Gastroesophageal sphincter (tissue), 4 donors: ENCODE measurements at regions not wholly inside any gene's neighbourhood (a gene's known extent, or its start where the extent isn't known, plus 50 kb on each side); places are given as distances from the start of the nearest gene placed in this dataset.

ENCODE experiments used
- ATAC-seq: fragments of 150-250 bp; one replicate; pipeline ENCODE4 v1.9.1; 2016; ENCODE audit warnings: mild to moderate bottlenecking, moderate library complexity
- H3K27ac ChIP-seq, 4 donors: fragments of 200-600 bp; sonication (generic) in 3 of 4; 1 replicate in 3 of 4; 2 replicates in 1 of 4; pipeline ENCODE4 v1.5.1; 2016 to 2019
- H3K27me3 ChIP-seq: fragments of 200-600 bp; sonication (generic); one replicate; pipeline ENCODE4 v1.5.1; 2019
- H3K36me3 ChIP-seq, 2 donors: fragments of 200-600 bp; sonication (generic); one replicate each; pipeline ENCODE4 v1.5.1; 2019; ENCODE audit warnings: control low read depth in 1 of 2
- H3K4me1 ChIP-seq, 3 donors: fragments of 200-600 bp; sonication (generic); 1 replicate in 2 of 3; 2 replicates in 1 of 3; pipeline ENCODE4 v1.5.1; 2016 to 2019; ENCODE audit warnings: control low read depth in 2 of 3
- H3K4me3 ChIP-seq, 2 donors: fragments of 200-600 bp; sonication (generic); one replicate each; pipeline ENCODE4 v1.5.1; 2019; ENCODE audit warnings: mild to moderate bottlenecking in 1 of 2, moderate library complexity in 1 of 2
- H3K9me3 ChIP-seq, 3 donors: fragments of 200-600 bp; sonication (generic); one replicate each; pipeline ENCODE4 v1.5.1; 2017 to 2019; ENCODE audit warnings: control low read depth in 2 of 3
- EP300 ChIP-seq: sonication (generic); formaldehyde crosslinking; IDR thresholded peaks from one replicate; pipeline ENCODE4 v1.6.1; 2017; ENCODE audit warnings: antibody characterized with exemption, mild to moderate bottlenecking
- POLR2A ChIP-seq, 2 donors: fragments of 450-650 bp; IDR thresholded peaks; one replicate each; pipeline ENCODE4 v1.6.1; 2017; ENCODE audit warnings: antibody characterized with exemption in 2 of 2, mild to moderate bottlenecking in 2 of 2, moderate library complexity in 1 of 2
- POLR2AphosphoS5 ChIP-seq: sonication (generic); formaldehyde crosslinking; IDR thresholded peaks from one replicate; pipeline ENCODE4 v1.6.1; 2017; ENCODE audit warnings: antibody characterized with exemption
- WGBS, 2 donors: methylation state at CpG; one replicate each; pipeline ENCODE4 v1.1.5; 2018; ENCODE audit warnings: low coverage in 1 of 2; 5-methylcytosine and 5-hydroxymethylcytosine counted together
- TF ChIP-seq, protein P1 (sequence below), 4 experiments: fragments of 200-600 bp in 2 of 4; fragments of 450-650 bp in 2 of 4; sonication (generic) in 1 of 4; IDR thresholded peaks; one replicate each; pipeline ENCODE4 v1.5.1; 2017 to 2019; ENCODE audit warnings: antibody characterized with exemption in 4 of 4, mild to moderate bottlenecking in 2 of 4, moderate library complexity in 2 of 4

GRCh38 chr7:52689912-52690311, 345.5 kb upstream of the POM121L12 start:
- no peak overlapping the region for H3K27ac ChIP-seq
- ATAC-seq = no peak
- TF ChIP-seq, protein P1, sequence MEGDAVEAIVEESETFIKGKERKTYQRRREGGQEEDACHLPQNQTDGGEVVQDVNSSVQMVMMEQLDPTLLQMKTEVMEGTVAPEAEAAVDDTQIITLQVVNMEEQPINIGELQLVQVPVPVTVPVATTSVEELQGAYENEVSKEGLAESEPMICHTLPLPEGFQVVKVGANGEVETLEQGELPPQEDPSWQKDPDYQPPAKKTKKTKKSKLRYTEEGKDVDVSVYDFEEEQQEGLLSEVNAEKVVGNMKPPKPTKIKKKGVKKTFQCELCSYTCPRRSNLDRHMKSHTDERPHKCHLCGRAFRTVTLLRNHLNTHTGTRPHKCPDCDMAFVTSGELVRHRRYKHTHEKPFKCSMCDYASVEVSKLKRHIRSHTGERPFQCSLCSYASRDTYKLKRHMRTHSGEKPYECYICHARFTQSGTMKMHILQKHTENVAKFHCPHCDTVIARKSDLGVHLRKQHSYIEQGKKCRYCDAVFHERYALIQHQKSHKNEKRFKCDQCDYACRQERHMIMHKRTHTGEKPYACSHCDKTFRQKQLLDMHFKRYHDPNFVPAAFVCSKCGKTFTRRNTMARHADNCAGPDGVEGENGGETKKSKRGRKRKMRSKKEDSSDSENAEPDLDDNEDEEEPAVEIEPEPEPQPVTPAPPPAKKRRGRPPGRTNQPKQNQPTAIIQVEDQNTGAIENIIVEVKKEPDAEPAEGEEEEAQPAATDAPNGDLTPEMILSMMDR (IDR thresholded peaks at IDR 0.05) = no peak
- TF ChIP-seq EP300 = no peak
- no peak for TF ChIP-seq POLR2A (IDR thresholded peaks at IDR 0.05)
- TF ChIP-seq POLR2AphosphoS5 = no peak
- no peaks in the 10 kb centered on the region for H3K36me3 ChIP-seq
- 85 to 87% methylated on average over 2 of the region's 2 CpGs for WGBS, 2 donors
- H3K27me3 ChIP-seq = no peaks in the 10 kb centered on the region
- H3K4me3 ChIP-seq = no peak overlapping the region
- no peaks in the 10 kb centered on the region for H3K9me3 ChIP-seq
- no peaks in the 10 kb centered on the region for H3K4me1 ChIP-seq

DNA sequence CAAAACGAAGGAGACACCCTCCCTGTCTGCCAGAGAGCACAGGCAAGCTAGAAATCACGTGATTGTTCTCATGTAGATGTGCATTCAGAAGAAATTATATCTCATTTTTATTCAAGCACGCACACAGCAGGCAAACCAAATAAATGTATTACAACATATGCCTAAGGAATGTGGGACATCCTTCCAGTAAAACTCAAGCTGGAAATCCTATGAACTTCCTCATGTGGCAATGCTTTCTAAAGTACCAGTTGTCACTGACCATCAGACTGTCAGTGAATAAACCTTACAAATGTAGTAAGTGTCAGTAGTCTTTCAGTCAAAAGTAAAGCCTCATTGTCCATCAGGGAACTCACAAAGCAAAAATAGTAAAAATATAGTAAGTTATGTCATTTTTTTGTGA, 350.1 kb upstream of the POM121L12 start:
- Histone ChIP-seq H3K4me3 (no peak overlapping the region), H3K27ac (no peak overlapping the region), H3K9me3 (no peaks in the 10 kb centered on the region), H3K36me3 (no peaks in the 10 kb centered on the region), H3K4me1 (no peaks in the 10 kb centered on the region), H3K27me3 (no peaks in the 10 kb centered on the region)
- TF ChIP-seq EP300 (no peak), POLR2A (IDR thresholded peaks at IDR 0.05) (no peak), POLR2AphosphoS5 (no peak)
- TF ChIP-seq, protein P1 (IDR thresholded peaks at IDR 0.05) = no peak
- 73 to 76% methylated on average over 3 of the region's 3 CpGs for WGBS, 2 donors
- ATAC-seq = no peak

- H3K9me3 ChIP-seq = no peaks in the 10 kb centered on the region
- WGBS, 2 donors = 100% methylated on average over 1 of the region's 2 CpGs; no CpG with 5 or more reads in 1 of the 2 donors
- no peak for TF ChIP-seq POLR2A (IDR thresholded peaks at IDR 0.05)
- no peak for TF ChIP-seq EP300
- no peak for TF ChIP-seq POLR2AphosphoS5
- TF ChIP-seq, protein P1 (IDR thresholded peaks at IDR 0.05) = no peak
- no peaks in the 10 kb centered on the region for H3K4me1 ChIP-seq
- ATAC-seq = no peak
- H3K36me3 ChIP-seq = no peaks in the 10 kb centered on the region
- H3K4me3 ChIP-seq = no peak overlapping the region
- no peak overlapping the region for H3K27ac ChIP-seq
- no peaks in the 10 kb centered on the region for H3K27me3 ChIP-seq
Observed at GRCh38 chr7:52684388-52684787, 351.0 kb upstream of the POM121L12 start.

DNA sequence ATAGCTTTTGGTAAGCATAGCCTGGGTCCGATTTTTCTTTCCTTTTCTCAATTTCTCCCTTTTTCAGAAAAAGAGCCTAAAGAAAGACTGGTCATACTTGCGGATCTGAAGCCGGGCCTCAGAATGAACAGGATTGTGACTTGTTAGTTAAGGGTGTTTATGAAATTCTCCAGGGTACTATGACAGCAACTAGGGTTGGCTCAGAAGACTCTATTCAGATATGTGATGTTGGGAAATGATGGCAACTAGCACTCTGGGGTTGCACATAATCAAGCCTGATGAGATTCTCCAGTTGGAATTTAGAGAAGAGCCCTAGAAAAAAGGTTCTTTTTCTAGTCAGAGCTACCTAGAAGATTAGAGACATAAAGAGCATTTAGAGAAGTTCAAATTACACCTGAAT, 352.4 kb upstream of the POM121L12 start:
- Histone ChIP-seq H3K36me3 (no peaks in the 10 kb centered on the region), H3K27me3 (no peaks in the 10 kb centered on the region), H3K4me1 (no peaks in the 10 kb centered on the region), H3K9me3 (no peaks in the 10 kb centered on the region), H3K4me3 (no peak overlapping the region), H3K27ac (no peak overlapping the region)
- 48 to 92% methylated on average over 3 of the region's 3 CpGs for WGBS, 2 donors
- TF ChIP-seq POLR2A (IDR thresholded peaks at IDR 0.05) (no peak), EP300 (no peak), POLR2AphosphoS5 (no peak)
- TF ChIP-seq, protein P1 (IDR thresholded peaks at IDR 0.05) = no peak
- no peak for ATAC-seq

- no peak overlapping the region for H3K4me3 ChIP-seq
- TF ChIP-seq EP300 (no peak), POLR2AphosphoS5 (no peak), POLR2A (IDR thresholded peaks at IDR 0.05) (no peak)
- TF ChIP-seq, protein P1 (IDR thresholded peaks at IDR 0.05) = no peak
- no peaks in the 10 kb centered on the region for H3K9me3 ChIP-seq
- 32 to 61% methylated on average over 2 to 4 of the region's 4 CpGs for WGBS, 2 donors
- no peaks in the 10 kb centered on the region for H3K4me1 ChIP-seq
- H3K27ac ChIP-seq = no peak overlapping the region
- no peaks in the 10 kb centered on the region for H3K36me3 ChIP-seq
- H3K27me3 ChIP-seq = no peaks in the 10 kb centered on the region
- ATAC-seq = no peak
Observed at GRCh38 chr7:52670608-52671225, 364.7 kb upstream of the POM121L12 start.
